Dermis microvascular lymphatic vessel endothelial cell (primary cell): ENCODE measurements at regions not wholly inside any gene's neighbourhood (a gene's known extent, or its start where the extent isn't known, plus 50 kb on each side); places are given as distances from the start of the nearest gene placed in this dataset.

Experiments
- DNase-seq, 2 donors: peaks; one replicate each; pipeline versions ENCODE4 v3.0.0 to v3.0.0-alpha.2; 2010; ENCODE audit warnings: low read depth in 2 of 2

GRCh38 chr17:27973258-27974044, 69.0 kb upstream of the NLK start:
- DNase-seq, result no peak

- DNase-seq, result no peak
These were observed 68.4 kb upstream of the NLK start for GRCh38 chr17:27974045-27974436.

DNA sequence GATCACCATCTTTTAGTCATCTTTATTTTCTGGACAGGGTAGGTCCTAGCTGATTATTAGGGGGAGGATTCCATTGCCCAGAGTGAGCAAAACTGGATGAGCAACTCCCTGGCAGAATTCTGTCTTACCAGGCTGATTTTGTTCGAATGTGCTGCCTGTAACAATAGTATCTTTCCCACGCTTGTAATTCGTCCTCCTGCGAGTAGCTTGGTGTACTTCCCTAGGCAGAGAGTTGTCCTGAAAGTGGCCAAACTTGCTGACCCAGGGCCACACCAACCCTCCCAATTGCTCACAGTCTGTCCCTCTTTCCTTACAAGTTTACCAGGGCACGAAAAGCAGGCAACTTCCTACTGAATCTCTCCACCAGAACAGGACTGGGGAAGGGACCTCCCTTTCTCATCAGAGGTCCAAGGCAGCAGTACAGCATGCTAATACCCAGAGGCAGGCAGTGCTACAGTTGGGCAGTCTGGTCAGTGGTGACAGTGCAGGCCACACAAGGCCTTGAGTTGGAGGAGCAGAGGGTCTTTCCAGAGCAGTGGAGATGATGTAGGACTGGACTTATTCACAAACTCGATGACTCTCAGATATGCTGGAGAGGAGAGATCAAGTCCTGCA, 67.8 kb upstream of the NLK start:
- no peak for DNase-seq

- DNase-seq, result peak in 1 of 2 donors; percentile 28
These were observed 67.1 kb upstream of the NLK start for GRCh38 chr17:27975146-27976011.

DNA sequence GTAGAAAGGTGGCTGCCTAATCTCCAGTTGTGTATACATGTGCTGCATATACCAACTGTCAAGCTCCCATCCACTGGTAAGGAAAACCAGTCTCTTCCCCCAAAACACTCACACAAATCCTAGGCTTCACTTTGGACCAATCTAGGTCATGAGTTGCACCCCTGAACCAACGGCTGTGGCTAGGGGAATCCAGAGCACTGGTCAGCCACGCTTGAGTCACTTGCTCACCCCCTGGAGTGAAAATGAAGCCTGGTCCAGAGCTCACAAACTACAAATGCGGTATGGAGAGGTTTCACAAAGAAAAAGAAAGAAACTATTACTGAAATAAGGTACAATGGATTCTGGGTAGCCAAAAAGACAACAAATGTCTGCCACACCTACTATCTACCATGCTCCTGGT, 66.1 kb upstream of the NLK start:
- no peak for DNase-seq

GRCh38 chr17:27977751-27978688, 64.5 kb upstream of the NLK start:
- DNase-seq, result no peak

DNA sequence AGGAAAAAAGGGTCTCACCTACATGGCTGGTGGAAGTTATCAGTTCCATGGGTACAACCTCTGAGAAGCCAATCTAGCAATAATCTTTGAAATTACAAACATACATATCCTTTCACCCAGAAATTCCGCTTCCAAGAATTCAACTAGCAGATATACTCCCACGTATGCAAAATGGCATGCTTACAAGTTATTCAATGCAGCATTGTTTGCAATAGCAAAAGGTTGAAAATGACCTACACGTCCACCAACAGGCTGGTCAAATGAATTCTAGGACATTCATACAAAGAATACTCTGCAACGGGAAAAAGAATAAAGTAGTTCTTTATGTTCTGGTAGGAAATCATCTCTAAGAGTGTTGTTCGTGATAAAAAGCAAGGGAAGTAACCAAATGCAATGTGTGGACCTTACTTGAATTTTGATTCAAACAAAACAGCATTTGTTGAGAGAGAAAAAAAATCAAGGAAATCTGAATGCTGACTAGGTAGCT, 63.7 kb upstream of the NLK start:
- no peak for DNase-seq

DNA sequence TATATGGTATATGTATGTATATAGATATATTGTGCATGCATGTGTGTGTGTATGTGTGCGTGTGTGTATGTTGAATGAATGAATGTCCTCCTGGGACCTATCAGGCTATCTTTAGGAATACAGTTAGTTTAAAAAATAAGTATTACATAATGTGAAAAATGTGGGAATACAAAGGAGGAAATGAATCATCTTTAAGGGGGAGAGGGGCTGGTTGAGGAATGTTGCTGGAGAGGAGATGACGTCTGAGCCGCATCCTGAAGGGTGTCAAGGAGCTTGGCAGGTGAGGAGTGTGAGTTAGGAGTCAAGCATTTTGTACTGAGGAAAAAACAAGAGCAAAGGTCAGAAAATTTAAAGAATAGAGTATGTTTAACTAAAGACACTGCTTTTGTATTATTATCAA, 62.4 kb upstream of the NLK start:
- peak; percentile 58 to 99 for DNase-seq

DNA sequence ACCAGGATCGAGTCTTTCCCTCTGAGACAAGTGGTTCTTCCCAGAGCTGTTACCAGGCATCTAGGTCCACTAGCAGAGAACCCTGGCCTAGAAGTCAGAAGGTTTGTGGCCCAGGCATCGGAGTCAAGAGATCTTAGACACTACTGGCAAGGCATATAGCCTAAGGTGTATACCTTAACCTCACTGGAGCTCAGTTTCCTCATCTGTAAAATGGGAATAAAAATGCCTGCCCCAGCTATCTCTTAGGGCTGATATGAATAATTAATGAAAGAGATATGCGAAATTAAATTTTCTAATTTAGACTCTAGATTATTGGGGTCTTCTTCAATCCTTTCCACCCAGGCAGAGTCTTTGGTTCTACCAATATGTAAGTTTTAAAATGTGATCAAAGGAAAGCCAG, 60.5 kb upstream of the NLK start:
- DNase-seq, result no peak

DNA sequence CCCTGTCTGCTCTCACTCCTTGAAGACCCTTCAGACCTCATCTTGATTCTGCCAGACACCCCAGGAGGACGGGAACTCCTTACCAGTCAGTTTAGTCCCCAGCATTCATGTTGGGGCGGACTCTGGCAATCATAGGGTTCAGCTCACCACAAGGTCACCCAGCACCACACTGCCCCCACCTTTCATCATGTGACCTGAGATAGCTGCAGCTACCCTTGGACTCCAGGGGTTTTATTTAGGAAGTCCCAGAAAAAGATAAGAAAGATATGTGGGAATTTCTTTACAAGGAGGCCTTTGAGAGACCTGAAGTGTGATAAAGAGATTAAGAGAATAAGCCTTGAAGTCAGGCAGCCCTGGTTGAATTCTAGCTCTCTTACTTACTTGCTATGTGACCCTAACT, 59.8 kb upstream of the NLK start:
- DNase-seq, result no peak

- no peak for DNase-seq
These were observed 58.6 kb upstream of the NLK start for GRCh38 chr17:27983853-27984252.

DNA sequence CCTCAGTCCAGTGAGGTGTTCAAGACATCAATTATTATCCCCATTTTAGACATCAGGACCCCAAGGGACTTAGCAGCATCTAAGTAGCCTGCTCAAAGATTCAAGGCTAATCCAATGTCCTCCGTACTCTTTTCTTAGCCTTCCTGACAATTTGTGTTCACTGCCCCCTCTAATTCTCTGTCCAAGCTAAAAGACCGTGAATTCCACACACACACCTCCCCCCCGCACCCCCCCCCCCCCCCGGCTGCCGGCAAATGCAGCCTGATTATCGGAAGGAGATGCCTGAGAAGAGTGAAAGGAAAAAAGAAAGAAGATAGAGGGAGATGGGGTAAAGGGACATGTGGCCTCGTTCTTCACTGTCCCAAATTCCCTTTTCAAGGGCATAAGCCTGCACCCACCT, 58.1 kb upstream of the NLK start:
- no peak for DNase-seq

DNA sequence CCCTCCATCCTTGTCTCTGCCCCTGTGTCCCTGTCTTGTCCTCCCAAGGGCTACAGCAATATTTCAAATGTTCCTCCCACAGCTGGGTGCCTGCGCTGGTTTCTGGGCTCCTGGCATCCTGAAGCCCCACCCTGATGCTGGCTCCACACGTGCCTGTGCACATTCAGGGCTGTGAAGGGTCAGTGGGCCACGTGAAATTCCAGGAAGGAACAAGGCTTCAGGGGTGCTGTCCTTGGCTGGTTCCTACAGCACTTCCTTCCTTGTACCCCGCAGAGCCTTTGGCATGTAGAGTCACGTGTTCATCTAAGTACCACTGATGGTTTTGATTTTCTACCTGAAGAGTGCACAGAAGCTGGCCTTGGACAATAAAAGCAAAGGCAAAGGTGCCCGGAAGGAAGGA, 57.7 kb upstream of the NLK start:
- DNase-seq, result no peak

- peak in 1 of 2 donors; percentile 28 for DNase-seq
These were observed 57.2 kb upstream of the NLK start for GRCh38 chr17:27985306-27985705.

DNA sequence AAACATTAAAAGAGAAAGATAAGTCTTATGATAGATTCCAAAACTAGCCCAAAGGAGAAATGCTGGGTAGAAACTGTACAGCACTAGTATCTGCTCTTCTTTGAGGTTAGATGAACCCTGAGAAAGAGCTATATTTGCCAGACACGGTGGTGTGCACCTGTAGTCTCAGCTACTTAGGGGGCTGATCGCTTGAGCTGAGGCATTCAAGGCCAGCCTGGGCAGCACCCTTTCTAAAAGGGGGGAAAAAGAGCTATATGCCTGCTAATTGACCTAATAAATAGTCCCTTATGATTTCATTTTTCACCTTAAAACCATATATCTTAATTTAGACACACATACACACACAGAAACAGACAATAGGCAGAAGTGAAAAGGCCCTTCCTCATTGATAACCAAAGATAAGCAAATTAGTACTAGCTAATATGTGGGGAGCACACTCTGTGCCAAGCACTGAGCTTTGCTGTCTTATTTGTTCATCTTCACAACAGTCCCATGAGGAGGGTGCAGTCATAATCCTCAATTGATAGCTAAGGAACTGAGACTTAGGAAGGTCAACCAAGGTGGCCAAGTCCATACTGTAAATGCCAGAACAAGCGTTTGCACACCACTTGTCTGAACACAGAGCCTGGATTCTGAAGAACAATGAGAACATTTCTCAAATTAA, 56.6 kb upstream of the NLK start:
- no peak for DNase-seq

- DNase-seq, result peak; percentile 27 to 70
These were observed 55.4 kb upstream of the NLK start for GRCh38 chr17:27986805-27987684.

GRCh38 chr17:27989046-27989445, 53.4 kb upstream of the NLK start:
- DNase-seq, result peak in 1 of 2 donors; percentile 60

DNA sequence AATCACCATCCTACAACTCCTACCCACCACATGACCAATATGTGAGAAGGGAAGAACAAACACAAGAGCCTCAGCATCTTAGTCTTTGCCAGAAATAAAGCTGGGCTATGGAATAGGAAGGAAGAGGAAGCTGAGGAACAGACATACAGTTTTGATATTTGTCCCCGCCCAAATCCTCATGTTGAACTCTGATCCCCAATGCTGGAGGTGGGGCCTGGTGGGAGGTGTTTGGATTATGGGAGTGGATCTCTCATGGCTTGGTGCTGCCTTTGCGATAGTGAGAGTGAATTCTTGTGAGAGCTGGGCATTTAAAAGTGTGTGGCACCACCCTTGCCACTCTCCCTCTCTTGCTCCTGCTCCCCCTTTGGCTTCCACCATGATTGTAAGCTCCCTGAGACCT, 52.4 kb upstream of the NLK start:
- no peak for DNase-seq

GRCh38 chr17:27990979-27991378, 51.5 kb upstream of the NLK start:
- no peak for DNase-seq
